OCI-LY7 (cell line): ENCODE measurements at regions not wholly inside any gene's neighbourhood (a gene's known extent, or its start where the extent isn't known, plus 50 kb on each side); places are given as distances from the start of the nearest gene placed in this dataset.

Experiments used
- BruUV-seq: library from RNA; stranded (reverse); fragments of 400-500 nt; replicated peaks from 2 replicates; lab custom pipeline; 2021; lab: Mats Ljungman, UMichigan
- CTCF ChIA-PET: fragments of 300-600 bp; sonication (Branson Sonifier 250); formaldehyde crosslinking; loops from one replicate; lab custom pipeline; 2022; ENCODE audit warnings: antibody characterized with exemption; ENCODE audit not compliant: unreplicated experiment; lab: Charles Lee
- POLR2A ChIA-PET: fragments of 300-600 bp; sonication (Branson Sonifier 250); formaldehyde crosslinking; loops from one replicate; lab custom pipeline; 2022; ENCODE audit warnings: antibody characterized with exemption; lab: Charles Lee
- DNase-seq: peaks from one replicate; pipeline ENCODE4 v3.0.0-alpha.2; 2015; ENCODE audit warnings: low spot score
- H2AFZ ChIP-seq: fragments of 200-600 bp; sonication (generic), shearing (Covaris generic); 2 replicates; pipeline ENCODE4 v1.6.1; 2014; ENCODE audit warnings: mild to moderate bottlenecking, antibody characterized with exemption, low read length, moderate library complexity
- H3K27ac ChIP-seq: fragments of 200-600 bp; sonication (generic); 2 replicates; pipeline ENCODE4 v1.5.1; 2014; ENCODE audit warnings: mixed run types, low read depth, mild to moderate bottlenecking, moderate library complexity, low read length, inconsistent platforms; ENCODE audit not compliant: poor library complexity, severe bottlenecking
- H3K36me3 ChIP-seq: fragments of 200-600 bp; sonication (generic); 2 replicates; pipeline ENCODE4 v1.6.1; 2014; ENCODE audit warnings: mild to moderate bottlenecking, antibody characterized with exemption, low read length, moderate library complexity, mixed read lengths; ENCODE audit not compliant: insufficient read depth
- H3K4me1 ChIP-seq: fragments of 200-600 bp; sonication (generic); 2 replicates; pipeline ENCODE4 v1.5.1; 2014; ENCODE audit warnings: mild to moderate bottlenecking, low read length; ENCODE audit not compliant: insufficient read depth, poor library complexity, severe bottlenecking
- H3K4me2 ChIP-seq: fragments of 200-600 bp; sonication (generic); 2 replicates; pipeline ENCODE4 v1.6.1; 2014; ENCODE audit warnings: mild to moderate bottlenecking, low read length
- H3K4me3 ChIP-seq: fragments of 200-600 bp; sonication (generic); 2 replicates; pipeline ENCODE4 v1.5.1; 2014; ENCODE audit warnings: mild to moderate bottlenecking, low read depth, low read length; ENCODE audit not compliant: poor library complexity, severe bottlenecking
- H3K79me2 ChIP-seq: fragments of 200-600 bp; sonication (generic); 2 replicates; pipeline ENCODE4 v1.6.1; 2016; ENCODE audit warnings: low read depth, mild to moderate bottlenecking, low read length, moderate library complexity, mixed read lengths; ENCODE audit not compliant: insufficient read depth
- H3K9me2 ChIP-seq: fragments of 200-600 bp; sonication (generic); 2 replicates; pipeline ENCODE4 v1.6.1; 2016; ENCODE audit warnings: mild to moderate bottlenecking, low read length, mixed read lengths; ENCODE audit not compliant: insufficient read depth
- H3K9me3 ChIP-seq: fragments of 200-600 bp; sonication (generic); 2 replicates; pipeline ENCODE4 v1.6.1; 2014; ENCODE audit warnings: mild to moderate bottlenecking, mixed run types, low read length, mixed read lengths
- H4K20me1 ChIP-seq: fragments of 200-600 bp; sonication (generic); 2 replicates; pipeline ENCODE4 v1.6.1; 2014; ENCODE audit warnings: mild to moderate bottlenecking, antibody characterized with exemption, low read length, moderate library complexity, mixed read lengths; ENCODE audit not compliant: insufficient read depth
- EZH2phosphoT487 ChIP-seq: fragments of 200-600 bp; sonication (generic); IDR thresholded peaks from 2 replicates; pipeline ENCODE4 v1.6.1; 2018; ENCODE audit warnings: low read depth, borderline replicate concordance, mild to moderate bottlenecking, mixed run types, antibody characterized with exemption, low read length, moderate library complexity, mixed read lengths
- intact Hi-C: fragments of 100-400 bp; cut with micrococcal nuclease; formaldehyde crosslinking; loops from one replicate; pipeline ENCODE4 v1.10.0; 2022; ENCODE audit not compliant: unreplicated experiment
- TF ChIP-seq, protein P1 (sequence below): fragments of 200-600 bp; sonication (generic); conservative IDR thresholded peaks from 2 replicates; pipeline ENCODE4 v1.5.1; 2014; ENCODE audit warnings: mild to moderate bottlenecking, antibody characterized with exemption, low read length, moderate library complexity, mixed read lengths

DNA sequence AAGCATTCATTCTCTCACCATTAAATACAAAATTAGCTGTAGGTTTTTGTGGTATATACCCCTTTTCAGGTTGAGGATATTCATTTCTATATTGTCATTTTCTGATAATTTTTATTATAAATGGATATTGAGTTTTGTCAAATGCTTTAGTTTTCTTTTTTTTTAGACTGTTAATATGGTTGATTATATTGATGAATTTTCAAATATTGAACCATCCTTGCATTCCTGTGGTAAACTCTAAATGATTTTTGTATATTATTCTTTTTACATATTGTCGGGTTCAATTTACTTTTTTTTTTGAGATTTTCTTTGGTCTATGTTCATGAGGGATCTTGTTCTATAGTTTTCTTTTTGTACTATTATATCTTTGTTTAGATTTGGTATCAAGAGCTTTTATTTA, 165.1 kb downstream of the GPAT3 start:
- H4K20me1 ChIP-seq = no peaks in the 10 kb centered on the region
- no peaks in the 10 kb centered on the region for H3K9me2 ChIP-seq
- no peak overlapping the region for H2AFZ ChIP-seq
- no peaks in the 10 kb centered on the region for H3K36me3 ChIP-seq
- no peak for DNase-seq
- no peak overlapping the region for H3K4me2 ChIP-seq
- 0 out of 2 replicates have a peak, but pooled peaks cover 7% of the 10 kb centered on the region for H3K9me3 ChIP-seq
- H3K4me1 ChIP-seq = no peaks in the 10 kb centered on the region
- intact Hi-C loops = no loop called here
- POLR2A ChIA-PET = no interaction called here
- TF ChIP-seq, protein P1, sequence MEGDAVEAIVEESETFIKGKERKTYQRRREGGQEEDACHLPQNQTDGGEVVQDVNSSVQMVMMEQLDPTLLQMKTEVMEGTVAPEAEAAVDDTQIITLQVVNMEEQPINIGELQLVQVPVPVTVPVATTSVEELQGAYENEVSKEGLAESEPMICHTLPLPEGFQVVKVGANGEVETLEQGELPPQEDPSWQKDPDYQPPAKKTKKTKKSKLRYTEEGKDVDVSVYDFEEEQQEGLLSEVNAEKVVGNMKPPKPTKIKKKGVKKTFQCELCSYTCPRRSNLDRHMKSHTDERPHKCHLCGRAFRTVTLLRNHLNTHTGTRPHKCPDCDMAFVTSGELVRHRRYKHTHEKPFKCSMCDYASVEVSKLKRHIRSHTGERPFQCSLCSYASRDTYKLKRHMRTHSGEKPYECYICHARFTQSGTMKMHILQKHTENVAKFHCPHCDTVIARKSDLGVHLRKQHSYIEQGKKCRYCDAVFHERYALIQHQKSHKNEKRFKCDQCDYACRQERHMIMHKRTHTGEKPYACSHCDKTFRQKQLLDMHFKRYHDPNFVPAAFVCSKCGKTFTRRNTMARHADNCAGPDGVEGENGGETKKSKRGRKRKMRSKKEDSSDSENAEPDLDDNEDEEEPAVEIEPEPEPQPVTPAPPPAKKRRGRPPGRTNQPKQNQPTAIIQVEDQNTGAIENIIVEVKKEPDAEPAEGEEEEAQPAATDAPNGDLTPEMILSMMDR = no peak
- no peak for TF ChIP-seq EZH2phosphoT487
- no peaks in the 10 kb centered on the region for H3K79me2 ChIP-seq
- H3K4me3 ChIP-seq = no peak overlapping the region
- BruUV-seq = no TSS peak
- CTCF ChIA-PET = no interaction called here
- no peak overlapping the region for H3K27ac ChIP-seq

DNA sequence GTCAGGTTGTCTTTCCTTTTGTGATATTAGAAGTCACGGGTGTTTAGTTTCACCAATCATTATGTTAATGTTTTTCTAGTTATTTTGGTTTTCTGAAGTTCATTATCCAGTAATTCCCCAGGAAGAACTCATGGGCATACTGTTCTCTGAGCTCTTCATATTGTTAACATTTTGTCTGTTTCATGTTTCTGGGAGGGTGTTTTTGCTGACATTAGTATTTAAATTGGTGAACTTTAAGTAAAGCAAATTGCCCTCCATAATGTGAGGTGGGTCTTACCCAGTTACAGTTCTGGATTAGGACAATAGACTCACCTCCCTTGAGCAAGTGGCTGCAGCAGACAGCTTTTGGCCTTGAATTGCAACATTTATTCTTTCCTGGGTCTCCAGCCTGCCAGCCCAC, 163.4 kb downstream of the GPAT3 start:
- Histone ChIP-seq H3K4me1 (no peaks in the 10 kb centered on the region), H3K79me2 (no peaks in the 10 kb centered on the region), H3K9me3 (0 out of 2 replicates have a peak, but pooled peaks cover 7% of the 10 kb centered on the region), H4K20me1 (no peaks in the 10 kb centered on the region), H3K4me2 (no peak overlapping the region), H2AFZ (no peak overlapping the region), H3K9me2 (no peaks in the 10 kb centered on the region), H3K4me3 (no peak overlapping the region), H3K36me3 (no peaks in the 10 kb centered on the region), H3K27ac (no peak overlapping the region)
- POLR2A ChIA-PET = no interaction called here
- intact Hi-C loops = no loop called here
- no peak for DNase-seq
- TF ChIP-seq, protein P1 = no peak
- no peak for TF ChIP-seq EZH2phosphoT487
- CTCF ChIA-PET = no interaction called here
- no TSS peak for BruUV-seq

DNA sequence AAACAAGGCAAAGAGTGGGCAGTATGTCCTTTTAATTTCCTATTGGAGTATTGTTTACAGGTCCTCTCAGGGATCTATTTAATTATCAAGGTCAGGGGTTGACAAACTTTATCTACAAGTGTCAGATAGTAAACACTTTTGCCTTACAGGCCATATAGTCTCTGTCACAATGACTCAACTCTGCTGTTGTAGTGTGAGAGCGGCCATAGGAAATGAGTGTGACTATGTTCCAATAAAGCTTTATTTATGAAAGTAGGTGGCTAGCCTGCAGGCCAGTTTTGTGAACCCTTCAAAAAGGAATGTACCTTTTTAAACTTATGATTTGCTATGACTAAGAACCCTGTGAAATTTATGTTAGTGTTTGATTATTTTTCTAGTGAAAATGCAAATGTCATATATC, 156.1 kb downstream of the GPAT3 start:
- no peak overlapping the region for H2AFZ ChIP-seq
- H4K20me1 ChIP-seq = no peaks in the 10 kb centered on the region
- H3K36me3 ChIP-seq = no peaks in the 10 kb centered on the region
- no peaks in the 10 kb centered on the region for H3K9me2 ChIP-seq
- no peaks in the 10 kb centered on the region for H3K79me2 ChIP-seq
- ChIA-PET POLR2A (no interaction called here), CTCF (no interaction called here)
- DNase-seq = no peak
- no peaks in the 10 kb centered on the region for H3K9me3 ChIP-seq
- no peak overlapping the region for H3K4me3 ChIP-seq
- intact Hi-C loops = no loop called here
- no peak overlapping the region for H3K27ac ChIP-seq
- H3K4me2 ChIP-seq = no peak overlapping the region
- no TSS peak for BruUV-seq
- no peaks in the 10 kb centered on the region for H3K4me1 ChIP-seq
- no peak for TF ChIP-seq EZH2phosphoT487
- TF ChIP-seq, protein P1 = no peak
